ENCODE measurements at regions not wholly inside any gene's neighbourhood (a gene's known extent, or its start where the extent isn't known, plus 50 kb on each side); places are given as distances from the start of the nearest gene placed in this dataset.

- TF ChIP-seq CTCF (IDR thresholded peaks at IDR 0.05; ENCODE audit: low read depth, low read length) (no peak), EZH2phosphoT487 (IDR thresholded peaks at IDR 0.05; ENCODE audit: low read depth) (no peak)
Observed at GRCh38 chr18:54052259-54052658, 172.2 kb downstream of the MBD2 start.
